Ovary (tissue), 3 donors: ENCODE measurements at regions not wholly inside any gene's neighbourhood (a gene's known extent, or its start where the extent isn't known, plus 50 kb on each side); places are given as distances from the start of the nearest gene placed in this dataset.

Source experiments
- EP300 ChIP-seq: sonication (generic); formaldehyde crosslinking; IDR thresholded peaks from one replicate; pipeline ENCODE4 v1.6.1; 2017; ENCODE audit warnings: antibody characterized with exemption
- POLR2A ChIP-seq: fragments of 450-650 bp; IDR thresholded peaks from one replicate; pipeline ENCODE4 v1.6.1; 2017; ENCODE audit warnings: antibody characterized with exemption, mild to moderate bottlenecking, moderate library complexity
- TF ChIP-seq, protein P1 (sequence below), 3 donors: fragments of 450-650 bp in 2 of 3; fragments of 200-600 bp in 1 of 3; IDR thresholded peaks; one replicate each; pipeline versions ENCODE4 v1.5.1 to v1.8.0; 2016 to 2022; ENCODE audit warnings: antibody characterized with exemption in 3 of 3, mild to moderate bottlenecking in 1 of 3
- donor health status: DM: no; HTN: no; CAD: no.

- TF ChIP-seq, protein P1, sequence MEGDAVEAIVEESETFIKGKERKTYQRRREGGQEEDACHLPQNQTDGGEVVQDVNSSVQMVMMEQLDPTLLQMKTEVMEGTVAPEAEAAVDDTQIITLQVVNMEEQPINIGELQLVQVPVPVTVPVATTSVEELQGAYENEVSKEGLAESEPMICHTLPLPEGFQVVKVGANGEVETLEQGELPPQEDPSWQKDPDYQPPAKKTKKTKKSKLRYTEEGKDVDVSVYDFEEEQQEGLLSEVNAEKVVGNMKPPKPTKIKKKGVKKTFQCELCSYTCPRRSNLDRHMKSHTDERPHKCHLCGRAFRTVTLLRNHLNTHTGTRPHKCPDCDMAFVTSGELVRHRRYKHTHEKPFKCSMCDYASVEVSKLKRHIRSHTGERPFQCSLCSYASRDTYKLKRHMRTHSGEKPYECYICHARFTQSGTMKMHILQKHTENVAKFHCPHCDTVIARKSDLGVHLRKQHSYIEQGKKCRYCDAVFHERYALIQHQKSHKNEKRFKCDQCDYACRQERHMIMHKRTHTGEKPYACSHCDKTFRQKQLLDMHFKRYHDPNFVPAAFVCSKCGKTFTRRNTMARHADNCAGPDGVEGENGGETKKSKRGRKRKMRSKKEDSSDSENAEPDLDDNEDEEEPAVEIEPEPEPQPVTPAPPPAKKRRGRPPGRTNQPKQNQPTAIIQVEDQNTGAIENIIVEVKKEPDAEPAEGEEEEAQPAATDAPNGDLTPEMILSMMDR (IDR thresholded peaks at IDR 0.05), result no peak
- no peak for TF ChIP-seq POLR2A
- no peak for TF ChIP-seq EP300
These were observed 137.7 kb downstream of the CRLF2 start for GRCh38 chrX:1074755-1075154.
